ENCODE measurements at regions not wholly inside any gene's neighbourhood (a gene's known extent, or its start where the extent isn't known, plus 50 kb on each side); places are given as distances from the start of the nearest gene placed in this dataset.
A peak's percentile ranks its signal among the peaks of the same experiment; 100 is the strongest.

DNA sequence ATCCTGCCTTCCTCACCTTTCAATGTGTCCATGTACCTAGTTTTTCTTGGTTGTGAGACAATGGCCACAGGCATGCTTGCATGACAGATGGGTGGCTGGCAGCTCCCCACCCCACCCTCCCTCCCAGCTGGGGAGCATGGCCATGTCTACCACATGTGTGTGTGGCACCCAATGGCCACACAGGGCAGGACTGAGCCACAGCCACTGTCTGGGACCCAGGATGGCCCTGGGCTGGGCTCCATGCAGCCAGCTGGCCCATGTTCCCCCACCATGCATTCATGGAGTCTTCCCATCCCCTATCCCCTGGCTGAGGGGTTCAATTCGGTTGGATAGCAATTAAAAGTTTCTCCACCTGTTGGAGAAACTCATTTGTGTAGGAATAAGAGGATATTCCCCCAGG, 566.0 kb upstream of the USP15 start:
- DNase-seq = no peak

DNA sequence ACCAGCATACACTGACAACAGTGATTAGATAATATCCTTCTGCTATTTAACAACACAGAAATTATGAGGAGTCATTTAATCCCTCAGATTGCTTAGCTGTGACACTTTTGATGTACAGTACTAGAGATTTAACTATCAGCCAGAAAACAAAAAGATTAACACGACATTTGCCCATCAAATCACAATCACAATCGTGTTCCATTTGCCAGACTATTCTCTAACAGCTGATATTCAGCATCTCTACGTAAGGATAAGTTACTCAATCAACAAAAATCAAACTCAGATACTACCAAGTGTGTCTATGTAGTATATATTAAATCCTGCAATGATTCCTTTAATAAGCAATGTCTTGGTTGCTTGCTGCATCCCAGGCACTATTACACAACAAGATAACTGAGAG, 558.7 kb upstream of the USP15 start:
- DNase-seq = no peak

DNA sequence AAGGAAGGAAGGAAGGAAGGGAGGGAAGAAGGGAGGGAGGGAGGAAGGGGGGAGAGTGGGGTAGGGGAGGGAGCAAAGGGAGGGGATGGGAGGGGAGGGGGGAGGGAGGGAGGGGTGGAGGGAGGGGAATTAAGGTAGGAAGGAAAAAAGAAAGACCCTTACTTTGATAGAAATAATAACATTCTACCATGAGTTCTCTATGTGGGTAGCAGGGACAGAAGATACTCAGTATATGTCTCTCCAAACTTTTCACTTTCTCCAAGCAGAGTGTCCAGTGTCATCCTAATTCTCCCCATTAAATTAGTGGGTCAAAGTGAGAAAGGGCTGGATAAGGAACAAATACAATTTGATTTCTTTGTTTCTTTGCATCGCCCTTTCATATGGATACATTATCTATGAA, 553.4 kb upstream of the USP15 start:
- DNase-seq = no peak

DNA sequence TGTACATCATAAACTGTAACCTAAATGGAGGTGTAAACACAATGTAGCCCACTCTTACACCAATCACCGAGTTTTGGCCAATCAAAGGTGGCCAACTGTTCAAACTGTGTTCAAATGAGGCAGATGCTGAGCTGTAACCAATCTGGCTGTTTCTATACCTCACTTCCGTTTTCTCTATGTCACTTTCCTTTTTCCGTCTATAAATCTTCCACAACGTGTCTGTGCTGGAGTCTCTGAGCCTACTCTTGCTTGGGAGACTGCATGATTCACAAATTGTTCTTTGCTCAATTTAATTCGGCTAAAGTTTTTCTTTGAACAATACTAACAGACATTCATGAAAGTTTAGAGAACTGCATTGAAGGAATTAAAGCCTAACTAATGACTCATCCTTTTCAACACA, 547.1 kb upstream of the USP15 start:
- no peak for DNase-seq

DNA sequence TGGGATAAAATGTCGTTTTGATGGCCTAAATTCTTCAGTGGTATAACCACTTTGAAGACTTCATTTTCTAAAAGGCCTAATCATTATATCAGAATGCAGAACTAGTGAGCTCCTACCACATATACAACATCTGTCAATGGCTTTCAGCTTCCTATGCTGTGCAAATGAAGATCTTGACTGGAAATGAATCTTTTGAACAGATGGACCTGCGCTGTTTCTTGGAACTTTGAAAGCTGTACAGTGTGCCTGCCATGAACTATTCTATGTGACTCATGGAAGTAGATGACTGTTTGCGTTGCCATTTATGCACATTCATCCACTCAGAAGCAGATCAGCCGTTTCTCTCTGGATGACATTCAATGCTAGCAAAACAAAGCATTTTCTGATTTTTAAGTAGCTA, 542.2 kb upstream of the USP15 start:
- peak in 1 of 2 experiments; percentile 22 for DNase-seq

DNA sequence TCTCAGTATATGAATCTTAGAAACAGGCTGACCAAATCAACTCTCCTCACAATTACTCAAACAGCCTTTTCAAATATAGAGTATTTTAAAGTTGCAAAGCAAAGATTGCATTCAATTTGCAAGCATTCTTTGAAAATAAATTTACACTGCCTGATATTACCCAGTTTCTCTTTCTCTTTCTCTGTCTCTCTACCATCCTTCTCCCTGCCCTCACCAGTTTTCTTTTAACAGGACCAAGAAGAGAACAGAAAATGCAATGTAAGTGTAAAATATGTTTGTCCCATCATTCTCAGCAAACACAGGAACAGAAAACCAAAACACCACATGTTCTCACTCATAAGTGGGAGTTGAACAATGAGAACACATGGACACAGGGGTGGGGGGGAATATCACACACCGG, 520.3 kb upstream of the USP15 start:
- peak; percentile 37 to 49 for DNase-seq

DNA sequence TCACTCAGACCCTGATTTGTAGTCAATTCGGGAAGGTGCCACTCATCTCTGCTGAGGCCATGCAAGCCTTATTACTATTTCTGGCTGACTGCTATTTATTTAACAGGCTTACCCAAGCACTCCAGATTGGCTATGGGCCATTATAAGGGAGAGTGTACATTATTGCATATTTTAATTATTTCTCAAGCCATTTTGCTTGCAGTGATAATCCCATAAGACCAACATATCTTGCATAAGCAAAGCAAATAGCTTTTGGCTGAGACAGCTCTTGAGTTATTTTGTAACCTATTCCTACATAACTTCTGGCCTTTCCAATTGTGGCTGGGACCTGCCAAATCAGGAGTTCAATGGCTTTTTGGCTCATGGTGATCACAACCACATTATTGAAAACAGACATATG, 509.6 kb upstream of the USP15 start:
- DNase-seq = no peak

DNA sequence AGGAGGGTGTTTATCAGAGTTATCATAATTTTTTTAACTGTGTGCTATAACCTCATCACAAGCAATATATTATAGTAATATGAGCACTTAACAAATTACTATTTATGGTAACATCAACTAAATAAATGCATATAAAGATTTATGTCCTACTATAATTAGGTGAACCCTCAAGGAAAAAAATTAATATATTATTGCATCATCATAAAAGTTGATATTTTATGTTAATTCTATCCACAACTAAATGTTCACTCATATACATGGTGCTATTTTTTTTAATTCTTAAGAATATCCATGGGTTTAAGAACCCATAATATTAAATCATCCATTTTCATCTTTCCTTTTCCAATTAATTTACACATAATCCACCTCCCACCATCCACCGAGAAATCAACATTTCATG, 506.0 kb upstream of the USP15 start:
- no peak for DNase-seq

DNA sequence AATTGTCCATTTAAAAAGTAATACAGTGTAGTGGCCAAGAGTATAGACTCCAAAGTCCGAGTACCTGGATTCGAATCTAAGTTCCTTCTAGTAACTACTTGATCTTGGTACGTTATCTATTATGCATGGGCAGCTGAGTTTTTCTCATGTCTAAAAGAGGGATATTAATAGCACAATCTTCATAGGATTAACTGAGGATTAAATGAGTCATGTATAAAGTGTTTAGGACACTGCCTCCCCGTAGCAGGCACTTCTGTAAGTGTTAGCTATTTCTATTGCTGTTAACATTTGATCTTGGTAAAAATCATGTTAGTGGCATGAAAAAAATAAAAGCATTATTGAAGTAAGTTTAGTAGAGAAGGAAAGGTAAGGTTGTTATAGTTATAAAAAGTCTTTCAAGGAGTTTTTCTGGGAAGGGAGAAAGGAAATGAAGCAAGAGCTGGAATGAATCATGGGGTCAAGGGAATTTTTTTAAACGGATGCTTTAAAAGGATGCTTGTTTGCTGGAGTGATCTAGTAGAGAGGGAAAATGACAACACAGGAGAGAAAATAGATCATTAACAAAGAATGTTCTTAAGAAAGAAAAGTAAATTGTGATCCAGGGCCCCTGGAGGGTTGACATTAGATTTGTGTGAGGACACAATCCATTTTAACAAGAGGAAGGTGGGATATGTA, 502.2 kb upstream of the USP15 start:
- DNase-seq = peak in 1 of 2 experiments; percentile 65

DNA sequence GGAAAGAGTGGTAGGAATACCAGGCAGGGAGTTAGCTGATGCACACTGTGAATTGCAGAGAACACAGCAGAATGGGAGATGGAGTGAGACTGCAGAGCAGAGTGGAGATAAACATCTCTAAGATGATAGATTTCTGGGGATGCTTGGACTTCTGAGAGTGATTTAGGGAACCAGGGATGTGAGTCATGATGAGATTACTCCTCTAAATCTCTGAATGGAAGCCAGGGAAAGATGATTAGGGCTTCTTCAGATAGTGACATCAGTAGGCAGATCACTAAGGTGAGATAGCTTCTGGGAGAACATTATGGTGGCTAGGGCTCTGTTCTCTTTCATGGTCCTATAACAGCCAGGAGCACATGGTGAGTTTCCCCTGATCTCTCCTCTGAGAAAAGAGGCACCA, 501.5 kb upstream of the USP15 start:
- no peak for DNase-seq

DNA sequence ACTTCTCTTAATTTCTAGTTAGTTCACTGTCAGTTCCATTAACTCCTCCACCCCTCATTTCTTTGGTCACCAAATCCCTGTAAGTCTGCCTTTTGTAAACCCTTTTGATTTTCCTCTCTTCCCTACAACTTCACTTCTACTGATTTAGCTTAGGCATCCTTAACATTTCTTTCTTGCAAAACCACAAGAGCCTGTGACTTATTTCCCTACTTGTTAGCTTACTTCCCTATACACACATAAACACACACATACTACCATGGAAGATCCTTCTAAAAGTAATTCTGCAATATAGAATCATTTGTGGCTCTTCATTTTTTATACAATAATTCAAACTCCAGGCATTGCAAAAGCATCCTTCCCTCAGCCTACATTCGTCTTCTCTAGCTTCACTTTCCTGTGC, 494.3 kb upstream of the USP15 start:
- no peak for DNase-seq

DNA sequence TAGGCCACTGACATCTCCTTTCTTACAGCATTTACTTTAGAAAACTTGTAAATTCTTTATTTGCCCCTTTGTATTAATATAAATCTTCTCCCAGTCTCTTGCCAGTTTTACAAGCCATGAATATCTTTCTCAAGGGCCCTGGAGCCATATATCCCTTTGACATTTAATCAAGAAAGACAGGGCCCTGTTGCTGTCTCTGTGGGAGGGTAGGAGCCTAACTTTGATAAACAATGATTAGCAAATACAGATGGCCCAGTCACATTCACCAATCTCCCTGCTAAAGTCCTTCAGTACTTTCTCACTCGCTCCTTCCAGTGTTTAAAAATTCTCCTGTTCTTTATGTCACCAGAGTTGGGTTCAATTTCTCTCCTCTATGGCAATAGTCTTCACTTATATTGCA, 479.8 kb upstream of the USP15 start:
- DNase-seq = no peak

DNA sequence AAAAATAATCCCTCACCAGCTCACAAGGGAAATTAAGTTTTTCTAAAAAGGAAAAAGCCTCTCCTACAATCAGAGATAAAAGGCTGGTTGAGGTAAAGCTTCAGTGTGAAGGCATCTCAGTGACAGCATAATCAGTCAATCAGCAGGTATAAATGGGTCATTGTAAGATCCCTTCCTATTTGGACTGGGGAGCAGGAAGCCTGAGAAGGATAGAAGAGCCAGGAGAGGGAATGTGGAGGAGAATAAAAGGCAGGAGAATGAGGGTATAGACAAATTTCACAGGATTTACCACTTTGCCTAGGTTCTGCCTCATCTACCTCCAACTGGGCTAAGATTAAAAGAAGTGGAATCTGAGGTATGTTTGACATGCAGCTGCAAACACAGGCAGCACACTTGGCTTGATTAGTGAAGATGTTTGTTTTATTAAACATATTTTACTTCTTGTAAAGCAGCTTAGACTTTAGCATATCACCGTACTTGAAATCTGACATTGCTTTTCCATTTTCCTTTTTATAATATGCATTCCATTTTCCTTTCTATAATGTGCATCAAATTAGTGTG, 479.1 kb upstream of the USP15 start:
- no peak for DNase-seq

DNA sequence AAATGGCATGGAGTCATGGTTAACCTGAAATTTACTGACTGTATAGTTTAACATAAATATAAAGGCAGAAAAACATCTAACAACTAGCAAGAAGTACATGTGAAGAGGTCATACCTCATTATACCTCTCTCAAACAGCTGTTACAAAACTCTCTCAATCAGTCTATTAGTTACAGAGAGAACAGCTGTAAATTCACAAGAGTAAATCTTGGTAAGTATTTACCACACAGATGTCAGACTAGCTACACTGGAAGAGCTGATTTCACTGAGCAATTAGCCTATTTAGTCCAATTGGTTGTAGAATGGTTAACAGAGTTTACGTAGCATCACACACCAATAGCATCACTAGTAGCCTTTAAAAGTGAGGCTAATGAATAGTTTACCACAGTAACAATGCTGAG, 463.4 kb upstream of the USP15 start:
- DNase-seq = peak in 1 of 2 experiments; percentile 71

DNA sequence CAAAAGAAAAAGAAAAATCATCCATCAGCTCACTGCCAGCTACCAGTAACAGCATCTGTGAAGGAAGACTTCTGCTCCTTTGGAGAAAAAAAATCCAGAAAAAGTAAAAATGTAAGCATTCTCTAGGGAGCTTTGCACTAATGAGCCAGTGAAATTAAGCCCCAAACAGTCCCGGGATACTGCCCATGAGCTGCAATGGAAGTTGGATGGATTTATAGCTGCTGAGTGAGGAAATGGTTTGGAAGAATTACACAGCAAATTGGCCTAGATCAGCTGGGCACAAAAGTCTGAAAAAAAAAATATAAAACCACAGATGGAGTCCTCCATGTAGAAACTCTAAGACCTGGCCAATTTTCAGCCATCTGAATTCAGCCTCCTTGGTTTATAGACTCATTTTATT, 462.9 kb upstream of the USP15 start:
- no peak for DNase-seq

DNA sequence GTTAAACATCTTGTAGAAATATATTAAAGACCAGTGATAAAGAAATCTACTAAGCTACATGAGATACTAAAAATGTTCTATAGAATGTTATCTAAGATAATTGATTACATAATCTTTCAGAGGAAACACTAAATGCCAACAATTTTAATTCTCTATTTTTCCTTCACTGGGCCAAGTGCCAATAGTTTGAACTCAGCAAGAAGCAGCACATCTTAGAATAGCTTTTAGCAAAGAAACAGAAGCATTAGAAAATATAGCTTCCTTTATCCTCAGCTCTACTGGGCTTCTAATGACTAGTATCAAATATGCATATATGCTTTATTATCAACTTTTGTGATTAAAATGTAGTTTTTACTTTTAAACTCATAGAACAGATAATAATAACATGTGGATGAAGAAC, 461.4 kb upstream of the USP15 start:
- DNase-seq = no peak

DNA sequence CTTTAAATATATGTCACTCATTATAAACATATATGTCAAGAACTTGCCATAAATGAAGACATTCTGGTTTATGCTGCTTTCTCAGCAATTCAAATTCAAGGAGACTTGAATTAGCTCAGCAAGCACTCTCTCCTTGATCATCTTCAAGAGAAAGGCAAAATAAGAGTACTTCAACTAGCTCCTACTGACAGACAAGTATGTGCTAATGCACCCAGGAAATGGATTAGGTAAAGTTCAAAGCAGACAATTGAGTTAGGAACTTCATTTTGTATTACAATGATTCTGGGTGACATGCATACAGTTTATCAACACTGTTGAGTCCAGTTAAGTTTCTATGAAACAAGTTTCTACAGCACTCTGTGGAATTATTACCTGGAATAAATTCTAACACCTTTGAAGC, 455.9 kb upstream of the USP15 start:
- no peak for DNase-seq

DNA sequence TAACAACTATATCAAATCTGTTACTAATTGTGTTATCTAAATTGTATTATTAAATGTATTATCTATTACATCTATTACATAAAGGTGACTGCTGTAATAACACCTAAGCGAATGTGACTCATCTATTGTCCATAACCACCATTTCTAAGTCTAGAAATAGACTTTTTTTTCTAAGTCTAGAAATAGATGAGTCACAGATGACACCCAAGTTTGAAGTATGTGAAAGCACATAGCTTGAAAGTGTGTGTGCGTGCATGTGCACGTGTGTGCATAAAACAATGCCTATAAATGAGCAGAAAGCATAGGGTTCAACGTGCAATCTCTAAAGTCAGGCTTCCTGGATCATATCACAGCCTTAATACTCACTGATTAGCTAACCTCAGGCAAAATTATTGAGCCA, 451.3 kb upstream of the USP15 start:
- DNase-seq = no peak

DNA sequence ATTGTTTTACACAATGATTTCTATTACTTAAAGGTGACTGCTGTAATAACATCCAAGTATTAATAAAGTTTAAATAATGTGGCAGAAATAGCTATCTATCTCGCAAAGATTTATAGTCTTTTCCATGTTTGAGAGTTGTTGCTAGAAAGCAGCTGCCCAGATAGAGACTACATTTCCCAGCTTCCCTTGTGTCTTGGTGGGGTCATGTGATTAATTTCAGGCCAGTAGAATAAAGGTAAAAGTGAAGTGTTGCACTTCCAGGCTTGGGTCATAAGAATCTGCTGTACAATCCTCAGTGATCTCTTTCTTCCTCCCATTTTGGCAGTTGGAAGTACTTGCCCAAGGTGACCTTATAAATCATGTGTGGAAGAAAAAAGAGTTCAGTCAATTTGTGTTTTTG, 449.7 kb upstream of the USP15 start:
- DNase-seq = peak in 1 of 2 experiments; percentile 3

DNA sequence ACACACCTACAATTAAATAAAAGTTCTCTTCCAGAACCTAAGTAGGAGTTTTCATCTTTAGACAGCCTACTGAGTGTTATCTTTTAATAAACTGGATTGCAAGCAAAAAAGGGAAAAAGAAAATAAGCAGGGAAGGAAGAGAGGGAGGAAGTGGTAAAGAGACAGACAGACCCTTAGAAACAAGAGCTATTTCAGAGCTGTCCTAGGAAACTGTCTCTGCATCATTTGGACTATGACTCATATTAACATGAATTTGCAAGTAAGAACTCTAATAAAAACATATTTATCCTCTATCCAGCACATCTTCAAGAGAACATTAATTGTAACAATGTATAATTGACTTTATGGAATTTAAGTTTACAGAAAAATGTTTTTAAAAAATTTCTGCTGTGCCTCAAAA, 438.8 kb upstream of the USP15 start:
- no peak for DNase-seq

DNA sequence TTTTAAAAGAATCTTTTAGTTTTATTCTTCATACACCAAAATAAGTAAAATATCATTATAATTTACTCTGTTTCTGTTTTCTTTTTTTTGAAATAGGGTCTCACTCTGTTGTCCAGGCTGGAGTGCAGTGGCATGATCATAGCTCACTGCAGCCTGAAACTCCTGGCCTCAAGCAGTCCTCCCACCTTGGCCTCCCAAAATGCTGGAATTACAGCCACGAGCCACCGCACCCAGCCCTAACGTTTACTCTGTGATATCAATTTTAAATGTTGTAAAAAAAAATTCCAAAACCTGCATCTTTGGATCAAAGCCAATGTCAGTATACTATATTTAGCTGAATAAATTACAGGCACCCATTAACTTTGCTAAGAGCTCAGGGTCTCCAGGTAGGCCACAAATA, 437.1 kb upstream of the USP15 start:
- no peak for DNase-seq

DNA sequence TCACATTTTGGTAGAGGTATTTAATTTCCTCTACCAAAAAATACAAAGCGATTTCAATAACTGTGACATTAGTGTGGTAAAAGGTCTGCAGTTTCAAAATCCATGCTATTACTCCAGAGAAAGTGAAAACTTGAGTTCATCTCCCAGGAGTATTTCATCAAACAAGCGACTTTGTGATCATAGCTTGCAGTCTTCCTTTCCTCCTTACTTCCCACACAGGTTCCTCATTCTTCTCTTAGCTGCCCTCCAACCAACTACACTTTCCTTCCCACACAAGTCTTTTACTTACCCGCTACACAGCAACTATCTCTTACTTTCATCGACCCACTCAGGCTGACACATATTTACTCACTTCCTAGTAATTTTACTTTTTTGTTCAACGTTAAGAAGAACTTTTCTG, 413.4 kb upstream of the USP15 start:
- no peak for DNase-seq

DNA sequence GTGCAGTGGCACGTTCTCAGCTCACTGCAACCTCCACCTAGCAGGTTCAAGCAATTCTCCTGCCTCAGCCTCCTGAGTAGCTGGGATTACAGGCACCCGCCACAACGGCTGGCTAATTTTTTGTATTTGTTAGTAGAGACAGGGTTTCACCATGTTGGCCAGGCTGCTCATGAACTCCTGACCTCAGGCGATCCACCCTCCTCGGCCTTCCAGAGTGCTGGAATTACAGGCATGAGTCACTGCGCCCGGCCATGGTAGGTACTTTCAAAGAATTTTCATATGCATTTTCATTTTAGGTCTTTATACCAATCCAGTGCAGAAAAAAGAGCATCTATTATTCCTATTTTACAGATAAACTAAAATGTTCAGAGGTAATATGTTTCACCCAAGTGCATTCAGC, 411.3 kb upstream of the USP15 start:
- DNase-seq = no peak

DNA sequence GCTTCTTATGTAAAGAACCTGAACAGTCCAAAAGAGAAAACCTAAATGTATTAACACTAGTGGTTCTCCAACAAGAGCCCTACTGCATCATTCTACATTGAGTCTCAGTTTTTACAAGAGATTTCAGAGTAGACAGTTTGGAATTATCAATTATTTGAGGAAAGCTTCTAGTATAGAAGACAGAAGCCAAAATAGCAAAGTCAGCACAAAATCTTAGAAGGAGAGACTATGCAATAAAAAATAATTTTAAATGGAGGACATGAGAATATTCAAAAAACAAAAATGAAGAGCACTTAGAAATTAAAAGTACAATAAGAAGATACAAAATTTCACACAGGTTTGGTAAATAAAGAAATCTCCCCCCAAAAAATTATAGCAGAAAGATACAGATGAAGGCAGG, 406.3 kb upstream of the USP15 start:
- DNase-seq = no peak

DNA sequence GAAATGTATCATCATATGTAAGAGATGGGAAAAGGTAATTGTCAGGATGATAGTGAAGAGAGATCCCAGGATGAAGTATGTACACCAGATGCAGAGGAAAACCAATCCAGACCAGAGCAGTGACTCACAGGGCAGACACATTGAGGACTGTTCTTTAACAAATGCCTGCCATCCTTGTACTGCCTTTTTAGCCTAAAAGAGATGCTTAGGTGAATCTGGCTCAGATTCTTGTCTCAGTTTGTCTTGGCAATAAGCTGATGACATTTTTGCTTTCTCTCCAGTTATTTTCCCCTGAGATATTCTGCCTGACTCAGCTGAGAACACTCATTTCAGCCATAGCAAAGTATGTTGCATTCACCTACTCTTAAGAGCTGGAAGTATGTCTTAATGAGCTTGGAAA, 405.3 kb upstream of the USP15 start:
- DNase-seq = no peak

All from NCI-H524 (cell line).